K562 (cell line): ENCODE measurements at regions not wholly inside any gene's neighbourhood (a gene's known extent, or its start where the extent isn't known, plus 50 kb on each side); places are given as distances from the start of the nearest gene placed in this dataset.

Experiments used
- PTTG1 ChIP-seq: fragments of 450-650 bp; IDR thresholded peaks from 2 replicates; pipeline ENCODE4 v1.6.1; 2016; ENCODE audit warnings: low read depth, mild to moderate bottlenecking, missing genetic modification characterization, missing compliant biosample characterization
- TARDBP ChIP-seq: fragments of 450-650 bp; IDR thresholded peaks from 2 replicates; pipeline ENCODE4 v1.6.1; 2016

GRCh38 chr2:191611614-191612013, 66.3 kb upstream of the NABP1 start:
- no peak for TF ChIP-seq TARDBP
- no peak for TF ChIP-seq PTTG1 (tag)
